Liver (tissue), 8 donors: ENCODE measurements at regions not wholly inside any gene's neighbourhood (a gene's known extent, or its start where the extent isn't known, plus 50 kb on each side); places are given as distances from the start of the nearest gene placed in this dataset.

ENCODE experiments used
- DNase-seq: peaks from one replicate; pipeline ENCODE4 v3.0.0-alpha.2; 2017; ENCODE audit warnings: low spot score
- H3K27ac ChIP-seq, 2 donors: one replicate each; pipeline ENCODE4 v1.7.0; 2013; ENCODE audit warnings: inconsistent platforms in 2 of 2, low read length in 2 of 2, control low read depth in 1 of 2, low read depth in 1 of 2, mild to moderate bottlenecking in 1 of 2
- H3K27me3 ChIP-seq, 4 donors: one replicate each; pipeline versions ENCODE4 v1.6.1 to v1.7.0; 2013; ENCODE audit warnings: low read length in 3 of 4, inconsistent platforms in 1 of 4, mild to moderate bottlenecking in 1 of 4, moderate library complexity in 1 of 4; ENCODE audit not compliant: control insufficient read depth in 4 of 4, insufficient read depth in 4 of 4
- H3K36me3 ChIP-seq, 4 donors: one replicate each; pipeline versions ENCODE4 v1.6.1 to v1.7.0; 2013; ENCODE audit warnings: low read length in 3 of 4, mild to moderate bottlenecking in 3 of 4, low read depth in 1 of 4, moderate library complexity in 1 of 4; ENCODE audit not compliant: control insufficient read depth in 4 of 4, insufficient read depth in 3 of 4
- H3K4me1 ChIP-seq, 4 donors: one replicate each; pipeline versions ENCODE4 v1.6.1 to v1.7.0; 2013; ENCODE audit warnings: low read length in 3 of 4, mild to moderate bottlenecking in 3 of 4, moderate library complexity in 1 of 4; ENCODE audit not compliant: control insufficient read depth in 4 of 4, insufficient read depth in 4 of 4
- H3K4me3 ChIP-seq, 3 donors: one replicate each; pipeline versions ENCODE4 v1.6.1 to v1.7.0; 2013; ENCODE audit warnings: low read length in 3 of 3, control low read depth in 1 of 3, low read depth in 1 of 3, mild to moderate bottlenecking in 1 of 3
- H3K9ac ChIP-seq, 2 donors: one replicate each; pipeline ENCODE4 v1.7.0; 2013; ENCODE audit warnings: low read length in 2 of 2, mild to moderate bottlenecking in 2 of 2, moderate library complexity in 2 of 2, control low read depth in 1 of 2, low read depth in 1 of 2
- H3K9me3 ChIP-seq, 4 donors: one replicate each; pipeline versions ENCODE4 v1.6.1 to v1.7.0; 2013; ENCODE audit warnings: low read length in 3 of 4; ENCODE audit not compliant: control insufficient read depth in 4 of 4
- EGR1 ChIP-seq, 2 donors: IDR thresholded peaks; 2 replicates each; pipeline ENCODE4 v1.6.1; 2016 to 2018; ENCODE audit warnings: antibody characterized with exemption in 2 of 2, low read depth in 2 of 2
- FOXA1 ChIP-seq: IDR thresholded peaks from 2 replicates; pipeline ENCODE4 v1.6.1; 2016; ENCODE audit warnings: antibody characterized with exemption
- FOXA2 ChIP-seq: IDR thresholded peaks from 2 replicates; pipeline ENCODE4 v1.6.1; 2016; ENCODE audit warnings: antibody characterized with exemption
- GABPA ChIP-seq, 2 donors: IDR thresholded peaks in 1 of 2; conservative IDR thresholded peaks in 1 of 2; 2 replicates each; pipeline ENCODE4 v1.6.1; 2016; ENCODE audit warnings: antibody characterized with exemption in 2 of 2, mild to moderate bottlenecking in 1 of 2, moderate library complexity in 1 of 2
- HNF4A ChIP-seq, 2 donors: conservative IDR thresholded peaks; 2 replicates each; pipeline ENCODE4 v1.6.1; 2016; ENCODE audit warnings: antibody characterized with exemption in 2 of 2, mild to moderate bottlenecking in 2 of 2
- HNF4G ChIP-seq: IDR thresholded peaks from 2 replicates; pipeline ENCODE4 v1.6.1; 2016; ENCODE audit warnings: antibody characterized with exemption
- JUND ChIP-seq, 2 donors: IDR thresholded peaks; 2 replicates each; pipeline ENCODE4 v1.6.1; 2016; ENCODE audit warnings: antibody characterized with exemption in 2 of 2
- MAX ChIP-seq: IDR thresholded peaks from 2 replicates; pipeline ENCODE4 v1.6.1; 2016; ENCODE audit warnings: antibody characterized with exemption
- NR2F2 ChIP-seq: IDR thresholded peaks from 2 replicates; pipeline ENCODE4 v1.6.1; 2016; ENCODE audit warnings: antibody characterized with exemption
- RAD21 ChIP-seq, 2 donors: IDR thresholded peaks; 2 replicates each; pipeline ENCODE4 v1.6.1; 2016; ENCODE audit warnings: antibody characterized with exemption in 2 of 2, mild to moderate bottlenecking in 2 of 2
- REST ChIP-seq: IDR thresholded peaks from 2 replicates; pipeline ENCODE4 v1.6.1; 2016; ENCODE audit warnings: antibody characterized with exemption, mild to moderate bottlenecking
- SP1 ChIP-seq: IDR thresholded peaks from 2 replicates; pipeline ENCODE4 v1.6.1; 2018; ENCODE audit warnings: antibody characterized with exemption, mild to moderate bottlenecking
- TAF1 ChIP-seq: conservative IDR thresholded peaks from 2 replicates; pipeline ENCODE4 v1.6.1; 2016; ENCODE audit warnings: antibody characterized with exemption, mild to moderate bottlenecking
- YY1 ChIP-seq: IDR thresholded peaks from 2 replicates; pipeline ENCODE4 v1.6.1; 2016; ENCODE audit warnings: antibody characterized with exemption, mild to moderate bottlenecking
- ZBTB33 ChIP-seq: IDR thresholded peaks from 2 replicates; pipeline ENCODE4 v1.6.1; 2016; ENCODE audit warnings: antibody characterized with exemption
- WGBS: extraction: QIAGEN DNeasy Blood & Tissue Kit; methylation state at CpG from one replicate; pipeline ENCODE4 v1.1.7; 2013; 5-methylcytosine and 5-hydroxymethylcytosine counted together
- TF ChIP-seq, protein P1 (sequence below): IDR thresholded peaks from 2 replicates; pipeline ENCODE4 v1.6.1; 2016; ENCODE audit warnings: antibody characterized with exemption
- TF ChIP-seq, protein P2 (sequence below): fragments of 150-350 bp; IDR thresholded peaks from 2 replicates; pipeline ENCODE4 v1.5.1; 2017; ENCODE audit warnings: improper control_type of control experiment, low read depth, low read length; ENCODE audit not compliant: missing input control
- donor health status: healthy.
- donor health status: healthy.
- donor health status: healthy.
- donor health status: healthy.
- donor health status: healthy.

GRCh38 chr2:16882706-16883105 is 217.1 kb upstream of the CYRIA start:
- H3K27me3 ChIP-seq: no peaks in the 10 kb centered on the region
- no peak overlapping the region for H3K27ac ChIP-seq
- no peak overlapping the region for H3K9ac ChIP-seq
- H3K36me3 ChIP-seq: no peaks in the 10 kb centered on the region
- no peak for DNase-seq
- no peaks in the 10 kb centered on the region for H3K4me1 ChIP-seq
- WGBS: 79% methylated on average over 3 of the region's 3 CpGs
- TF ChIP-seq, protein P1, sequence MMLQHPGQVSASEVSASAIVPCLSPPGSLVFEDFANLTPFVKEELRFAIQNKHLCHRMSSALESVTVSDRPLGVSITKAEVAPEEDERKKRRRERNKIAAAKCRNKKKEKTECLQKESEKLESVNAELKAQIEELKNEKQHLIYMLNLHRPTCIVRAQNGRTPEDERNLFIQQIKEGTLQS: no peak
- TF ChIP-seq NR2F2 (no peak), SP1 (no peak), ZBTB33 (no peak), HNF4A (conservative IDR thresholded peaks at IDR 0.05) (no peak), RAD21 (IDR thresholded peaks at IDR 0.05) (no peak), JUND (IDR thresholded peaks at IDR 0.05) (no peak), FOXA1 (no peak), HNF4G (no peak), EGR1 (IDR thresholded peaks at IDR 0.05; ENCODE audit: low read depth in 2 of 2) (no peak), FOXA2 (no peak), GABPA (IDR thresholded peaks at IDR 0.05 in 1 of 2, conservative IDR thresholded peaks at IDR 0.05 in 1 of 2) (no peak), MAX (no peak)
- no peak overlapping the region for H3K4me3 ChIP-seq
- no peaks in the 10 kb centered on the region for H3K9me3 ChIP-seq

GRCh38 chr2:16881122-16881521 is 215.5 kb upstream of the CYRIA start:
- Histone ChIP-seq H3K36me3 (no peaks in the 10 kb centered on the region), H3K27me3 (no peaks in the 10 kb centered on the region), H3K9me3 (no peaks in the 10 kb centered on the region), H3K4me1 (no peaks in the 10 kb centered on the region), H3K9ac (no peak overlapping the region), H3K27ac (no peak overlapping the region), H3K4me3 (no peak overlapping the region)
- TF ChIP-seq, protein P1: no peak
- TF ChIP-seq SP1: no peak
- no peak for TF ChIP-seq FOXA1
- TF ChIP-seq GABPA (IDR thresholded peaks at IDR 0.05 in 1 of 2, conservative IDR thresholded peaks at IDR 0.05 in 1 of 2): no peak
- no peak for TF ChIP-seq REST
- no peak for TF ChIP-seq RAD21 (IDR thresholded peaks at IDR 0.05)
- TF ChIP-seq TAF1: no peak
- TF ChIP-seq MAX: no peak
- TF ChIP-seq, protein P2, sequence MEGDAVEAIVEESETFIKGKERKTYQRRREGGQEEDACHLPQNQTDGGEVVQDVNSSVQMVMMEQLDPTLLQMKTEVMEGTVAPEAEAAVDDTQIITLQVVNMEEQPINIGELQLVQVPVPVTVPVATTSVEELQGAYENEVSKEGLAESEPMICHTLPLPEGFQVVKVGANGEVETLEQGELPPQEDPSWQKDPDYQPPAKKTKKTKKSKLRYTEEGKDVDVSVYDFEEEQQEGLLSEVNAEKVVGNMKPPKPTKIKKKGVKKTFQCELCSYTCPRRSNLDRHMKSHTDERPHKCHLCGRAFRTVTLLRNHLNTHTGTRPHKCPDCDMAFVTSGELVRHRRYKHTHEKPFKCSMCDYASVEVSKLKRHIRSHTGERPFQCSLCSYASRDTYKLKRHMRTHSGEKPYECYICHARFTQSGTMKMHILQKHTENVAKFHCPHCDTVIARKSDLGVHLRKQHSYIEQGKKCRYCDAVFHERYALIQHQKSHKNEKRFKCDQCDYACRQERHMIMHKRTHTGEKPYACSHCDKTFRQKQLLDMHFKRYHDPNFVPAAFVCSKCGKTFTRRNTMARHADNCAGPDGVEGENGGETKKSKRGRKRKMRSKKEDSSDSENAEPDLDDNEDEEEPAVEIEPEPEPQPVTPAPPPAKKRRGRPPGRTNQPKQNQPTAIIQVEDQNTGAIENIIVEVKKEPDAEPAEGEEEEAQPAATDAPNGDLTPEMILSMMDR: no peak
- TF ChIP-seq NR2F2: no peak
- no peak for TF ChIP-seq YY1
- no peak for TF ChIP-seq HNF4G
- TF ChIP-seq HNF4A (conservative IDR thresholded peaks at IDR 0.05): no peak
- no peak for TF ChIP-seq ZBTB33
- no peak for TF ChIP-seq EGR1 (IDR thresholded peaks at IDR 0.05; ENCODE audit: low read depth in 2 of 2)
- DNase-seq: no peak
